ENCODE measurements at regions not wholly inside any gene's neighbourhood (a gene's known extent, or its start where the extent isn't known, plus 50 kb on each side); places are given as distances from the start of the nearest gene placed in this dataset.
A peak's percentile ranks its signal among the peaks of the same experiment; 100 is the strongest.

DNA sequence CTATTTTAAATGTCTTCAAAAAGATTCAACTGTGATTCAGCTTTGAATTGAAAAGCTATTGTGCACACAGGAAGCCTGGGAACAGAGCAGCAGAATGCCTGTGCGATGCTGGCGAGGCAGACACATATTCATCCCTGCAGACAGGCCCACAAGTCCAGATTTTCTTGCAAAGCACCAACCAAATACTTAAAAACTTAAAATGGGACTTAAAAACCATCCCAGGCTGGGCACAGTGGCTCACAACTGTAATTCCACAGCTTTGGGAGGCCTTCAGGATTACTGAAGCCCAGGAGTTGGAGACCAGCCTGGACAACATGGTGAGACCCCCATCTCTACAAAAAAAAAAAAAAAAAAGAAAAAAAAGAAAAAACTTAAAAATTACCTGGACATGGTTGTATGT lies 122.6 kb upstream of the SERPIND1 start:
- Mint-ChIP-seq H3K9me3 (ENCODE audit: low read depth) (no peaks in the 10 kb centered on the region), H3K4me1 (ENCODE audit: low read depth) (no peaks in the 10 kb centered on the region), H3K36me3 (ENCODE audit: insufficient read depth) (no peaks in the 10 kb centered on the region), H3K27ac (no peak overlapping the region), H3K27me3 (no peaks in the 10 kb centered on the region), H3K4me3 (ENCODE audit: low read depth) (no peak overlapping the region)
- TF ChIP-seq, protein P1, sequence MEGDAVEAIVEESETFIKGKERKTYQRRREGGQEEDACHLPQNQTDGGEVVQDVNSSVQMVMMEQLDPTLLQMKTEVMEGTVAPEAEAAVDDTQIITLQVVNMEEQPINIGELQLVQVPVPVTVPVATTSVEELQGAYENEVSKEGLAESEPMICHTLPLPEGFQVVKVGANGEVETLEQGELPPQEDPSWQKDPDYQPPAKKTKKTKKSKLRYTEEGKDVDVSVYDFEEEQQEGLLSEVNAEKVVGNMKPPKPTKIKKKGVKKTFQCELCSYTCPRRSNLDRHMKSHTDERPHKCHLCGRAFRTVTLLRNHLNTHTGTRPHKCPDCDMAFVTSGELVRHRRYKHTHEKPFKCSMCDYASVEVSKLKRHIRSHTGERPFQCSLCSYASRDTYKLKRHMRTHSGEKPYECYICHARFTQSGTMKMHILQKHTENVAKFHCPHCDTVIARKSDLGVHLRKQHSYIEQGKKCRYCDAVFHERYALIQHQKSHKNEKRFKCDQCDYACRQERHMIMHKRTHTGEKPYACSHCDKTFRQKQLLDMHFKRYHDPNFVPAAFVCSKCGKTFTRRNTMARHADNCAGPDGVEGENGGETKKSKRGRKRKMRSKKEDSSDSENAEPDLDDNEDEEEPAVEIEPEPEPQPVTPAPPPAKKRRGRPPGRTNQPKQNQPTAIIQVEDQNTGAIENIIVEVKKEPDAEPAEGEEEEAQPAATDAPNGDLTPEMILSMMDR (IDR thresholded peaks at IDR 0.05; ENCODE audit: unreplicated experiment): no peak
- DNase-seq (ENCODE audit: low spot score, unreplicated experiment): no peak

DNA sequence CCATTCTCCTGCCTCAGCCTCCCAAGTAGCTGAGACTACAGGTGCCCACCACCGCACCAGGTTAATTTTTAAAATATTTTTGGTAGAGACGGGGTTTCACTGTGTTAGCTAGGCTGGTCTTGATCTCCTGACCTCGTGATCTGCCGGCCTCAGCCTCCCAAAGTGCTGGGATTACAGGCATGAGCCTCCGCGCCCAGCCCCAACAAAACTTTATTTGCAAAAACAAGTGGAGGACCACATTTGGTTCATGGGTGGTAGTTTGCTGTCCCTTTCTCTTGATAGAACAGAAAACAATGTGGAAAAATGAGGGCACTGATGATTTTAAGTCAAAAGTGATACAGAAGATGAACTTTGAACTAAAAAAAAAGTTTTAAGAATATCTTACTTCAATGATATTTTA lies 121.8 kb upstream of the SERPIND1 start:
- no peak for DNase-seq (ENCODE audit: low spot score, unreplicated experiment)
- H3K27me3 Mint-ChIP-seq: peaks cover under 1% of the 10 kb centered on the region
- H3K27ac Mint-ChIP-seq: no peak overlapping the region
- no peaks in the 10 kb centered on the region for H3K36me3 Mint-ChIP-seq (ENCODE audit: insufficient read depth)
- TF ChIP-seq, protein P1 (IDR thresholded peaks at IDR 0.05; ENCODE audit: unreplicated experiment): no peak
- no peaks in the 10 kb centered on the region for H3K4me1 Mint-ChIP-seq (ENCODE audit: low read depth)
- no peaks in the 10 kb centered on the region for H3K9me3 Mint-ChIP-seq (ENCODE audit: low read depth)
- no peak overlapping the region for H3K4me3 Mint-ChIP-seq (ENCODE audit: low read depth)

DNA sequence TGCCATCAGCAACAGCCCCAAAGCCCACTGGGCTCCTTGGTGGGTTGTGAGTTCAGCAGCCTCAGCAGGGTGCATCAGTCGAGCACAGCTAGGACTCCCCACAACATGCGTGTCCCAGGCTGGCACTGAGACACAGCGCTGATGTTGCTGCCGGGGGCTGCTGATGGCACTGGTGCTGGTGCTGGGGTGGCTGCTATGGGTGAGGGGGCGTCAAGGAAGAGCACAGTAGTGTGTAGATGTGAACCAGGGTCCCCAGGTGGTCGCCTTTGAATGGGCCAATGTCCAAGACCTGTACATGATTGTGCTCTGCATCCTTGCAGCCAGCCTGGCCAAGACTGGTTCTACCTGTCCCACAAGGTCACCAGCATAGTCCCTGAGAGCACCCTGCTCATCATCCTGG lies 121.3 kb upstream of the SERPIND1 start:
- H3K9me3 Mint-ChIP-seq (ENCODE audit: low read depth): no peaks in the 10 kb centered on the region
- H3K36me3 Mint-ChIP-seq (ENCODE audit: insufficient read depth): no peaks in the 10 kb centered on the region
- no peaks in the 10 kb centered on the region for H3K4me1 Mint-ChIP-seq (ENCODE audit: low read depth)
- H3K27ac Mint-ChIP-seq: no peak overlapping the region
- TF ChIP-seq, protein P1 (IDR thresholded peaks at IDR 0.05; ENCODE audit: unreplicated experiment): no peak
- no peak overlapping the region for H3K4me3 Mint-ChIP-seq (ENCODE audit: low read depth)
- DNase-seq (ENCODE audit: low spot score, unreplicated experiment): no peak
- peaks cover 5% of the 10 kb centered on the region for H3K27me3 Mint-ChIP-seq

DNA sequence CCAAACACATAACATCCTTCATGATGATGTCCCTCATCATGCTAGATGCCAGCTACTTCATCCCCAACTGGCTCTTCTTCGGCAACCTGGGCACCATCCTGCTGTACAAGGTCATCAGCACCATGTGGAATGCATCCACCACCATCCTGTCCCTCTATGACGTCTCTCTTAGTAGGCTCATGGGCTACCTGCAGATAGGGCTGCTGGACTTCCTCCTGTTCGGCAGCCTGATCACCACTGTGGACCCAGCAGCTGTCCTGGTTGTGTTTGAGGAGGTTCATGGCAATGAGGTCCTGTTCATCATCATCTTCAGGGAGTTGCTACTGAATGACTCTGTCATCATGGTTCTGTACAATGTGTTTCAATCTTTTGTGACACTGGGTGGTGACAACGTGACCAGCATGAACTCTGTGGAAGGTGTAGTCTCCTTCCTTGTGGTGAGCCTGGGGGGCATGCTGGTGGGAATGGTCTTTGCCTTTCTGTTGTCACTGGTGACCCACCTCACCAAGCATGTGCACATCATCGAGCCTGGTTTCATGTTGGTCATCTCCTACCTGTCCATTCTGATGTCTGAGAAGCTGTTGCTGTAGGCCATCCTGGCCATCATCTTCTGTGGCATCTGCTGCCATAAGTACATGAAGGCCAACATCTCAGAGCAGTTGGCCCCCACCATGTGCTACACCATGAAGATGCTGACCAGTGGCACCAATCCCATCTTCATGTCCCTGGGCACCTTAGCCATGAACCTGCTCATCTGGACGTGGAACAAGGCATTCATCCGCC lies 120.7 kb upstream of the SERPIND1 start:
- DNase-seq (ENCODE audit: low spot score, unreplicated experiment): no peak
- Mint-ChIP-seq H3K36me3 (ENCODE audit: insufficient read depth) (no peaks in the 10 kb centered on the region), H3K27me3 (peaks cover 11% of the 10 kb centered on the region), H3K4me1 (ENCODE audit: low read depth) (no peaks in the 10 kb centered on the region), H3K4me3 (ENCODE audit: low read depth) (no peak overlapping the region), H3K27ac (peak overlapping the region; percentile 16), H3K9me3 (ENCODE audit: low read depth) (no peaks in the 10 kb centered on the region)
- TF ChIP-seq, protein P1 (IDR thresholded peaks at IDR 0.05; ENCODE audit: unreplicated experiment): no peak

DNA sequence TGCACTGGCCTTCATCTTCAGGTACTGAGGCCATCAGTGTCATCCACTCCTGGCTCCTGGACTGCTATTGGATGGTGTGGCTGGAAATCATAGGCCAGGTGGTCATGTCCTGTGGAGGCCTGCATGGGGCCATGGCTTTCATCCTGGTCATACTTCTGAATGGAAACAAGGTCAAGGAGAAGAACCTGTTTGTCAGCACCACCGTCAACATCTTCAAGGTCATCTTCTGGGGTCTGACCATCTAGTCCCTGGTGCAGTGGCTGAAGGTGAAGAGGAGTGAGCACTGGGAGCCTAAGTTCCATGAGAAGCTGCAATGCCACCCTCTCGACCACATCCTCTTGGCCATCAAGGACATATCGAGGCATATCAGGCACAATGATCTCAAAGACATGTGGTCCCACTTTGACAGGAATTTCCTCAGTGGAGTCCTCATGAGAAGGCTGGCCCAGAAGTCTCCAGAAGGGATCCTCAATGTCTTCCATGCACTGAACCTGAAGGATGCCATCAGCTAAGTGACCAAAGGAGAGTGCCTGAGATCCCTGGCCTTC lies 120.0 kb upstream of the SERPIND1 start:
- Mint-ChIP-seq H3K4me1 (ENCODE audit: low read depth) (no peaks in the 10 kb centered on the region), H3K27ac (peak overlapping the region; percentile 16), H3K9me3 (ENCODE audit: low read depth) (no peaks in the 10 kb centered on the region), H3K4me3 (ENCODE audit: low read depth) (no peak overlapping the region), H3K27me3 (peaks cover 17% of the 10 kb centered on the region), H3K36me3 (ENCODE audit: insufficient read depth) (no peaks in the 10 kb centered on the region)
- TF ChIP-seq, protein P1 (IDR thresholded peaks at IDR 0.05; ENCODE audit: unreplicated experiment): no peak
- no peak for DNase-seq (ENCODE audit: low spot score, unreplicated experiment)
